ENCODE measurements at regions not wholly inside any gene's neighbourhood (a gene's known extent, or its start where the extent isn't known, plus 50 kb on each side); places are given as distances from the start of the nearest gene placed in this dataset.

DNA sequence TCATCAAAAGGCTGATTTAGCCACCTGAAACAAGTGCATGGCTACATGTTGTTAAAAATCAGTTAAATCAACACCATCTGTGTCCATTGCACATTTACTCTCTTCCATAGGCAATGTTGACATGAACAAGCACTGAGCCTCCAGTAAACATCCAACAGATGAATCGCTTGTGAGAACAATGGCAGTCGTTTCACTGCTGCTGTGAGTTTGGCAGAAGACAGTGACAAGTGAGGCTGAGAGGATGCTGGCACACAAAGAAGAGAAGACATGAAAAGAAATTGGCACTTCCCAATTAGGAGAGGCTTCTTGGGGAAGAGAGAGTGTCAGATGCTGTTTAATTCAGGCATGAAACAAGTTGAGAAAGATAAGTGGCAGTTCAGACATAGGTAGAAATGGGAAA lies 227.4 kb upstream of the STT3B start:
- TF ChIP-seq, protein P1, sequence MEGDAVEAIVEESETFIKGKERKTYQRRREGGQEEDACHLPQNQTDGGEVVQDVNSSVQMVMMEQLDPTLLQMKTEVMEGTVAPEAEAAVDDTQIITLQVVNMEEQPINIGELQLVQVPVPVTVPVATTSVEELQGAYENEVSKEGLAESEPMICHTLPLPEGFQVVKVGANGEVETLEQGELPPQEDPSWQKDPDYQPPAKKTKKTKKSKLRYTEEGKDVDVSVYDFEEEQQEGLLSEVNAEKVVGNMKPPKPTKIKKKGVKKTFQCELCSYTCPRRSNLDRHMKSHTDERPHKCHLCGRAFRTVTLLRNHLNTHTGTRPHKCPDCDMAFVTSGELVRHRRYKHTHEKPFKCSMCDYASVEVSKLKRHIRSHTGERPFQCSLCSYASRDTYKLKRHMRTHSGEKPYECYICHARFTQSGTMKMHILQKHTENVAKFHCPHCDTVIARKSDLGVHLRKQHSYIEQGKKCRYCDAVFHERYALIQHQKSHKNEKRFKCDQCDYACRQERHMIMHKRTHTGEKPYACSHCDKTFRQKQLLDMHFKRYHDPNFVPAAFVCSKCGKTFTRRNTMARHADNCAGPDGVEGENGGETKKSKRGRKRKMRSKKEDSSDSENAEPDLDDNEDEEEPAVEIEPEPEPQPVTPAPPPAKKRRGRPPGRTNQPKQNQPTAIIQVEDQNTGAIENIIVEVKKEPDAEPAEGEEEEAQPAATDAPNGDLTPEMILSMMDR (IDR thresholded peaks at IDR 0.05), result no peak
- TF ChIP-seq POLR2A (IDR thresholded peaks at IDR 0.05), result no peak

Measured in body of pancreas (tissue), 4 donors.